Left ventricle myocardium inferior (tissue), 1 donor: ENCODE measurements at regions not wholly inside any gene's neighbourhood (a gene's known extent, or its start where the extent isn't known, plus 50 kb on each side); places are given as distances from the start of the nearest gene placed in this dataset.
A peak's percentile ranks its signal among the peaks of the same experiment; 100 is the strongest.

Experiments
- DNase-seq: peaks from one replicate; pipeline ENCODE4 v3.0.0-alpha.2; 2020
- H3K27ac ChIP-seq: fragments of 200-600 bp; replicated peaks from 2 replicates; pipeline ENCODE4 v1.8.0; 2021
- H3K27me3 ChIP-seq: fragments of 200-600 bp; 2 replicates; pipeline ENCODE4 v1.8.0; 2021; ENCODE audit warnings: low read depth
- H3K36me3 ChIP-seq: fragments of 200-600 bp; 2 replicates; pipeline ENCODE4 v1.8.0; 2021
- H3K4me1 ChIP-seq: fragments of 200-600 bp; 2 replicates; pipeline ENCODE4 v1.8.0; 2021
- H3K4me3 ChIP-seq: fragments of 200-600 bp; 2 replicates; pipeline ENCODE4 v1.8.0; 2021; ENCODE audit warnings: mild to moderate bottlenecking, moderate library complexity
- H3K9me3 ChIP-seq: fragments of 200-600 bp; replicated peaks from 2 replicates; pipeline ENCODE4 v1.8.0; 2021
- intact Hi-C: fragments of 100-400 bp; cut with micrococcal nuclease; formaldehyde crosslinking; loops from one replicate; pipeline ENCODE4 v1.11.0; 2022
- TF ChIP-seq, protein P1 (sequence below): fragments of 200-600 bp; IDR thresholded peaks from 2 replicates; pipeline ENCODE4 v1.8.0; 2021; ENCODE audit warnings: antibody characterized with exemption, mild to moderate bottlenecking, borderline replicate concordance
- donor health status: DM: no; HTN: yes; CAD: no; lungs with severe emphysema.

DNA sequence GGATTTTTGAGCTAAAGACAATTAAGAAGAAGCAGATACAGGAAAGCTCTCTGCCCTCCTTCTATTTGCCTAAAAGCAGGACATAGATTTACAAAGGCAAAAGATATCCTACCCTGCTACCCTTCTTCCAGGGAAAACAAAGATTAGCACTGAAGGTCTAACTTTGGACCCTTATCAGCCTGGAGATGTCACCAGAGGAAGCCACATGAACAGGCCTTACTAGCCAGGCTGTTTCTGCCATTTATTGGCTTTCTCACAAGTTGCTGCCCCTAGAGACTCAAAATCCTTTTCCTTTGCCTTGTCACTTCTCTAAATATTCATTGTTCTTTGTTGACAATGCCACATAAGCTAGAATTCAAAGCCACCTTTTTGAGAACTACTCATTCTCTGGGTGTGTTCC is 147.3 kb downstream of the B3GNT2 start:
- H3K27me3 ChIP-seq, result no peaks in the 10 kb centered on the region
- TF ChIP-seq, protein P1, sequence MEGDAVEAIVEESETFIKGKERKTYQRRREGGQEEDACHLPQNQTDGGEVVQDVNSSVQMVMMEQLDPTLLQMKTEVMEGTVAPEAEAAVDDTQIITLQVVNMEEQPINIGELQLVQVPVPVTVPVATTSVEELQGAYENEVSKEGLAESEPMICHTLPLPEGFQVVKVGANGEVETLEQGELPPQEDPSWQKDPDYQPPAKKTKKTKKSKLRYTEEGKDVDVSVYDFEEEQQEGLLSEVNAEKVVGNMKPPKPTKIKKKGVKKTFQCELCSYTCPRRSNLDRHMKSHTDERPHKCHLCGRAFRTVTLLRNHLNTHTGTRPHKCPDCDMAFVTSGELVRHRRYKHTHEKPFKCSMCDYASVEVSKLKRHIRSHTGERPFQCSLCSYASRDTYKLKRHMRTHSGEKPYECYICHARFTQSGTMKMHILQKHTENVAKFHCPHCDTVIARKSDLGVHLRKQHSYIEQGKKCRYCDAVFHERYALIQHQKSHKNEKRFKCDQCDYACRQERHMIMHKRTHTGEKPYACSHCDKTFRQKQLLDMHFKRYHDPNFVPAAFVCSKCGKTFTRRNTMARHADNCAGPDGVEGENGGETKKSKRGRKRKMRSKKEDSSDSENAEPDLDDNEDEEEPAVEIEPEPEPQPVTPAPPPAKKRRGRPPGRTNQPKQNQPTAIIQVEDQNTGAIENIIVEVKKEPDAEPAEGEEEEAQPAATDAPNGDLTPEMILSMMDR, result no peak
- no peak overlapping the region for H3K27ac ChIP-seq
- H3K4me3 ChIP-seq, result no peak overlapping the region
- intact Hi-C loops, result no loop called here
- H3K9me3 ChIP-seq, result no peaks in the 10 kb centered on the region
- H3K36me3 ChIP-seq, result no peaks in the 10 kb centered on the region
- no peak for DNase-seq
- H3K4me1 ChIP-seq, result peaks cover 25% of the 10 kb centered on the region

DNA sequence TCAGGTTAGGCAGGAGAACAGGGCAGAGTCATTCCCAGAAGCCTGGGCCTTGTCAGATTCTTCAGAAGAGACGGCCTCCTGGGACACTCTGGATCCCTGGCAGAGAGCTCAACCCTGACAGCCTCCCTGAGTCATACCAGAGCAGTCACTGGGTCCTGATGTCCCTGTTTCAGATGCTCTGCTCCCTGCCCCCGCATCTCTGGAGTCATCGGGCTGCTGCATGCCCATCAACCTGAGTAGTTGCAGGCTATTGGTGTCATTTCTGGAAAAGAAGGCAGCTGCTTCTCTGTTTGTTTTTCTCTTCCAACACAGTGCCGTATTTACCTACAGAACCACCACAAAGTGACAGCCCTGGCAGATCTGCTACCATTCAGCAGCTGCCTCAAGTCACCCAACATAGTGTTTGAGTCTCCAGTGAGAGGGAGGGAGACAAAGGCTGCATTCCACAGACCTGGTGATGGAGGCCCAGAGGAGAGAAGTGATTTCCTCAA is 145.1 kb downstream of the B3GNT2 start:
- TF ChIP-seq, protein P1, result no peak
- Histone ChIP-seq H3K36me3 (no peaks in the 10 kb centered on the region), H3K27me3 (no peaks in the 10 kb centered on the region), H3K4me3 (no peak overlapping the region), H3K4me1 (peaks cover 25% of the 10 kb centered on the region), H3K27ac (peak overlapping the region; percentile 48), H3K9me3 (no peaks in the 10 kb centered on the region)
- peak; percentile 43 for DNase-seq
- intact Hi-C loops, result no loop called here

DNA sequence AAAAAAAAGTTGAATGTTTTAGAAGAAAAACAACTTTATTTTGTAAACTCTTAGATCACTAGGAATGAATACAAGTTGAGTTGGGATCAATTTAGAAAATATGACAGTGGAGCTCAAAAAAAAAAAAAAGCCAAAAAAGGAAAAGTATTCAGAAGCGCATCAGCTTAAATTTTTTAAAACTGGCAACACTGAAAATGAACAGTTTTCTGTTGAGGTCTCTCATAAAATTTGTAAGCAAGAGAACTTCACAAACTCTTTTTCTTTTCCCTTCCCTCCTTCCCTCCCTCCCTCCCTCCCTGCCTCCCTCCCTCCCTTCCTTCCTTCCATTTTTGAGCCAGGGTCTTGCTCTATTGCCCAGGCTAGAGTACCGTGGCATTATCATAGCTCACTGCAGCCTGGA is 143.9 kb downstream of the B3GNT2 start:
- TF ChIP-seq, protein P1, result no peak
- H3K27me3 ChIP-seq, result no peaks in the 10 kb centered on the region
- intact Hi-C loops, result no loop called here
- no peak for DNase-seq
- H3K27ac ChIP-seq, result no peak overlapping the region
- H3K36me3 ChIP-seq, result no peaks in the 10 kb centered on the region
- no peaks in the 10 kb centered on the region for H3K9me3 ChIP-seq
- H3K4me1 ChIP-seq, result peaks cover 28% of the 10 kb centered on the region
- H3K4me3 ChIP-seq, result no peak overlapping the region

DNA sequence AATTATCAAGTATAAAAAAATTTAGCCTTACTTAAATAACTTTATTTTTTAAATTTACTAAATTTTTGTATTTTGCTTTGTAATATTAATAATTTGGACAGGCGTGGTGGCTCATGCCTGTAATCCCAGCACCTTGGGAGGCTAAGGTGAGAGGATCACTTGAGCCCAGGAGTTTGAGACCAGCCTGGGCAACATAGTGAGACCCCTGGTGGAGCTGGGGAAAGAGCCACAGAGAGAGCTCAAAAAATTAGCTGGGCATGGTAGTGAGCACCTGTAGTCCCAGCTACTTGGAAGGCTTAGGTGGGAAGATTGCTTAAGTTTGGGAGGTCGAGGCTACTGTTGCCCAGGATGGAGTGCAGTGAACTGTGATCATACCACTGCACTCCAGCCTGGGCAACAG is 143.5 kb downstream of the B3GNT2 start:
- no peak overlapping the region for H3K27ac ChIP-seq
- no peaks in the 10 kb centered on the region for H3K27me3 ChIP-seq
- TF ChIP-seq, protein P1, result peak; percentile 21
- no peaks in the 10 kb centered on the region for H3K36me3 ChIP-seq
- no peaks in the 10 kb centered on the region for H3K9me3 ChIP-seq
- H3K4me3 ChIP-seq, result no peak overlapping the region
- peaks cover 28% of the 10 kb centered on the region for H3K4me1 ChIP-seq
- intact Hi-C loops, result no loop called here
- DNase-seq, result no peak

DNA sequence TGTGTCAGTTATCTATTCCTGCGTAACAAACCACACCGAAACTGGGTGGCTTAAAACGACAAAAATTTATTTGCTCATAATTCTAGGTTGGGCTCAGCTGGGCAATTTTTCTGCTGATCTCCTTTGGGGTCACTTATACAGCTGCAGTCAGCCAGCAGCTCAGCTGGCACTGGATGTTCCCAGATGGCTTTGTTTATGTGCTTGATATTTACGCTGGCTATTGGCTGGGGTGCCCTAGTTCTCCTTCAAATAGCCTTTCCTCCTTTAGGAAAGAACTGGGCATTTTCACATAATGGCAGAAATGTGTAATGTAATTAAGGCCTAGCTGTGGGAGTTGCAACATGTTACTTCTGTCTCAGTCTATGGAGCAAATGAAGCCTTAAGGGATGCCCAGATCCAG is 142.2 kb downstream of the B3GNT2 start:
- H3K9me3 ChIP-seq, result no peaks in the 10 kb centered on the region
- no peaks in the 10 kb centered on the region for H3K36me3 ChIP-seq
- no peak overlapping the region for H3K27ac ChIP-seq
- no peak for DNase-seq
- no peaks in the 10 kb centered on the region for H3K27me3 ChIP-seq
- H3K4me3 ChIP-seq, result no peak overlapping the region
- H3K4me1 ChIP-seq, result peaks cover 20% of the 10 kb centered on the region
- intact Hi-C loops, result no loop called here
- TF ChIP-seq, protein P1, result no peak

DNA sequence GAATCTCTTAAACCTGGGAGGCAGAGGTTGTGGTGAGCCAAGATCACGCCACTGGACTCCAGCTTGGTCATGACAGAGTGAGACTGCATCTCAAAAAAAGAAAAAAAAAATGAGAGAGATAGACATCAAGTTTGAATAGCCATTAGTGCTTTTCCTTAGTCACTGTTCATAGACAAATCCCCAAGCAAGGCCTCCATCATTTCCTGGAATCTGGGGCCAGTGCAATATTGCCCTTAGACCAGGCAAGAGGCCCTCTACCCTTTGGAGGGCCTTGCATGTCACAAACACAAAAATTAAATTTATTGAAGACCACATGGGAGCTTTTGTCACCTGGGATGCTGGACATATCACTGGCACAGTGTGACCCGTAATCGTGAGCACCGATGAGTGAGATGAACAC is 141.5 kb downstream of the B3GNT2 start:
- H3K4me3 ChIP-seq, result no peak overlapping the region
- H3K27ac ChIP-seq, result no peak overlapping the region
- no peaks in the 10 kb centered on the region for H3K36me3 ChIP-seq
- no peaks in the 10 kb centered on the region for H3K27me3 ChIP-seq
- intact Hi-C loops, result no loop called here
- peaks cover 12% of the 10 kb centered on the region for H3K4me1 ChIP-seq
- TF ChIP-seq, protein P1, result no peak
- H3K9me3 ChIP-seq, result no peaks in the 10 kb centered on the region
- no peak for DNase-seq
